ENCODE measurements at regions not wholly inside any gene's neighbourhood (a gene's known extent, or its start where the extent isn't known, plus 50 kb on each side); places are given as distances from the start of the nearest gene placed in this dataset.

DNA sequence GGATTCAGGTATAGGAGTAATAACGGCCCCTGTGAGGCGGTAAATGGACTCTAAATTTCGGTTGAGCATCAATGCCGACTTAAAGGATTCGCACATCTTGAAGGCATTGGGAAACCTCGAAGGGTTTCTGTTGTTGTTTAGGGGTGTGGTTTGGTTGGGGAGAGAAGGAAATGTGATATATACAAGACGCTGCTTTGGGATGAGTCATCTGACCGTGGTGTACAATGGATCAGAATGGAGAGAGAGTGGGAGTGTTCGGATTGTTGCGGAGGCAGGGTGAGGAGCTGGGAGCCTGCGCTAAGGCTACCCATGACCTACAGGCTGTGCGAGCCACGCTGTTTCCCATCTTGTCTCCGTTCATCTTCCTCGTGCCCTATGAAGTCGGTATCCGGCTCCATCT, 60.4 kb upstream of the ERCC6L2 start:
- no peak for TF ChIP-seq EZH2phosphoT487 (IDR thresholded peaks at IDR 0.05; ENCODE audit: low read depth, severe bottlenecking, unreplicated experiment)
- TF ChIP-seq, protein P1, sequence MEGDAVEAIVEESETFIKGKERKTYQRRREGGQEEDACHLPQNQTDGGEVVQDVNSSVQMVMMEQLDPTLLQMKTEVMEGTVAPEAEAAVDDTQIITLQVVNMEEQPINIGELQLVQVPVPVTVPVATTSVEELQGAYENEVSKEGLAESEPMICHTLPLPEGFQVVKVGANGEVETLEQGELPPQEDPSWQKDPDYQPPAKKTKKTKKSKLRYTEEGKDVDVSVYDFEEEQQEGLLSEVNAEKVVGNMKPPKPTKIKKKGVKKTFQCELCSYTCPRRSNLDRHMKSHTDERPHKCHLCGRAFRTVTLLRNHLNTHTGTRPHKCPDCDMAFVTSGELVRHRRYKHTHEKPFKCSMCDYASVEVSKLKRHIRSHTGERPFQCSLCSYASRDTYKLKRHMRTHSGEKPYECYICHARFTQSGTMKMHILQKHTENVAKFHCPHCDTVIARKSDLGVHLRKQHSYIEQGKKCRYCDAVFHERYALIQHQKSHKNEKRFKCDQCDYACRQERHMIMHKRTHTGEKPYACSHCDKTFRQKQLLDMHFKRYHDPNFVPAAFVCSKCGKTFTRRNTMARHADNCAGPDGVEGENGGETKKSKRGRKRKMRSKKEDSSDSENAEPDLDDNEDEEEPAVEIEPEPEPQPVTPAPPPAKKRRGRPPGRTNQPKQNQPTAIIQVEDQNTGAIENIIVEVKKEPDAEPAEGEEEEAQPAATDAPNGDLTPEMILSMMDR (IDR thresholded peaks at IDR 0.05; ENCODE audit: poor library complexity): no peak
- TF ChIP-seq EZH2 (IDR thresholded peaks at IDR 0.05; ENCODE audit: borderline replicate concordance): no peak
